ENCODE measurements at regions not wholly inside any gene's neighbourhood (a gene's known extent, or its start where the extent isn't known, plus 50 kb on each side); places are given as distances from the start of the nearest gene placed in this dataset.

DNA sequence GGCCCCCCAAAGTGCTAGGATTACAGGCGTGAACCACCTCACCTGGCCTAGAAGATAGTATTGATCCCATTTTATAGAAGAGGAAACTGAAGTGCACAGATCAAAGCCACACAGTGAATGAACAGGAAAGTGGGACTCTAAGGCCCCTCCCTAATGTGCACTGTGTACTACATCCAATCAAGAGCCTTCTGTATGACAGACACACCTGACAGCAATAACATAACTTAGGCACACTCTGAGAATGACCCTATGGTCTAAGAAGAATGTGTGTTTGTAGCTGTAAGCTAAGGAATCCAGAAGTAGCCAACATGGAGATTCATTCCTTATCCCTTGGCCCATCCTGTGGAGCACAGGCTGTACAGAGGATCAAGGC, 271.2 kb downstream of the SMARCA2 start:
- TF ChIP-seq, protein P1, sequence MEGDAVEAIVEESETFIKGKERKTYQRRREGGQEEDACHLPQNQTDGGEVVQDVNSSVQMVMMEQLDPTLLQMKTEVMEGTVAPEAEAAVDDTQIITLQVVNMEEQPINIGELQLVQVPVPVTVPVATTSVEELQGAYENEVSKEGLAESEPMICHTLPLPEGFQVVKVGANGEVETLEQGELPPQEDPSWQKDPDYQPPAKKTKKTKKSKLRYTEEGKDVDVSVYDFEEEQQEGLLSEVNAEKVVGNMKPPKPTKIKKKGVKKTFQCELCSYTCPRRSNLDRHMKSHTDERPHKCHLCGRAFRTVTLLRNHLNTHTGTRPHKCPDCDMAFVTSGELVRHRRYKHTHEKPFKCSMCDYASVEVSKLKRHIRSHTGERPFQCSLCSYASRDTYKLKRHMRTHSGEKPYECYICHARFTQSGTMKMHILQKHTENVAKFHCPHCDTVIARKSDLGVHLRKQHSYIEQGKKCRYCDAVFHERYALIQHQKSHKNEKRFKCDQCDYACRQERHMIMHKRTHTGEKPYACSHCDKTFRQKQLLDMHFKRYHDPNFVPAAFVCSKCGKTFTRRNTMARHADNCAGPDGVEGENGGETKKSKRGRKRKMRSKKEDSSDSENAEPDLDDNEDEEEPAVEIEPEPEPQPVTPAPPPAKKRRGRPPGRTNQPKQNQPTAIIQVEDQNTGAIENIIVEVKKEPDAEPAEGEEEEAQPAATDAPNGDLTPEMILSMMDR (IDR thresholded peaks at IDR 0.05): no peak
- TF ChIP-seq POLR2A (IDR thresholded peaks at IDR 0.05): no peak

Data from testis (tissue), 2 donors.